GM18505 (cell line): ENCODE measurements at regions not wholly inside any gene's neighbourhood (a gene's known extent, or its start where the extent isn't known, plus 50 kb on each side); places are given as distances from the start of the nearest gene placed in this dataset.
"Not testable (repeated sequence)": the region's sequence is repeated elsewhere in the genome, so short reads cannot be mapped to it uniquely, and the experiment has no call there.

Source experiments
- ATAC-seq: cut with Tn5 transposase; IDR thresholded peaks from one replicate; pipeline ENCODE4 v1.9.1; 2021; ENCODE audit not compliant: unreplicated experiment
- POLR2A ChIP-seq: IDR thresholded peaks from 4 replicates; pipeline ENCODE4 v1.6.1; 2011; ENCODE audit warnings: borderline replicate concordance; ENCODE audit not compliant: insufficient read depth, insufficient read length; ENCODE audit errors: extremely low read depth

DNA sequence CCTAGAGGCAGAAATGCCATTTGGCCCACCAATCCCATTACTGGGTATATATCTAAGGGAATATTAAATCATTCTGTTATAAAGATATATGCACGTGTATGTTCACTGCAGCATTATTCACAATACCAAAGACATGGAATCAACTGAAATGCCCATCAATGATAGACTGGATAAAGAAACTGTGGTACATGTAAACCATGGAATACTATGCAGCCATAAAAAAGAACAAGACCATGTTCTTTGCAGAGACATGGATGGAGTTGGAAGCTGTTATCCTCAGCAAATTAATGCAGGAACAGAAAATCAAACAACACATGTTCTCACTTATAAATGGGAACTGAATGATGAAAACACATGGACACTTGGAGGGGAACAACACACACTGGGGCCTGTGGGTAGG lies 458.4 kb downstream of the CD83 start:
- ATAC-seq = no peak
- TF ChIP-seq POLR2A = no peak

DNA sequence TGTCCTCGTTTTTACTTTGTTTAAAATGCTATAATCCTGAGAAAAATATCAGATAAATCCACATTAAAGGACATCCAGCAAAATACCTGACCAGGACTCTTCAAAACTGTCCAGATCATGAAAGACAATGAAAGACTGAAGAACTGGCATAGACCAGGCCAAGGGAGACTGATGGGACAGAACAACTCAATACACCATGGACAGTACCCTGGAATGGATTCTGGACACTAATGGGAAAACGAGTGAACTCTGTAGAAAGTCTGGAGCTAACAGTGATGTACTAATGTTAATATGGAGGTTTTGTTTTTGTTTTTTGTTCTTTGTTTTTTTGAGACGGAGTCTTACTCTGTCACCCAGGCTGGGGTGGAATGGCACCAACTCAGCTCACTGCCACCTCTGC lies 461.4 kb downstream of the CD83 start:
- ATAC-seq = no peak
- no peak for TF ChIP-seq POLR2A

- ATAC-seq = no peak
- TF ChIP-seq POLR2A = no peak
These were observed 465.2 kb downstream of the CD83 start for GRCh38 chr6:14582749-14583148.

- no peak for TF ChIP-seq POLR2A
- ATAC-seq = no peak
These were observed 466.3 kb downstream of the CD83 start for GRCh38 chr6:14583826-14584225.

- no peak for ATAC-seq
These were observed 466.9 kb downstream of the CD83 start for GRCh38 chr6:14584450-14584849.

GRCh38 chr6:14585689-14586088 lies 468.1 kb downstream of the CD83 start:
- TF ChIP-seq POLR2A = no peak
- ATAC-seq = no peak

More at GRCh38 chr6:14584450-14584849, 466.9 kb downstream of the CD83 start:
- TF ChIP-seq POLR2A = no peak

DNA sequence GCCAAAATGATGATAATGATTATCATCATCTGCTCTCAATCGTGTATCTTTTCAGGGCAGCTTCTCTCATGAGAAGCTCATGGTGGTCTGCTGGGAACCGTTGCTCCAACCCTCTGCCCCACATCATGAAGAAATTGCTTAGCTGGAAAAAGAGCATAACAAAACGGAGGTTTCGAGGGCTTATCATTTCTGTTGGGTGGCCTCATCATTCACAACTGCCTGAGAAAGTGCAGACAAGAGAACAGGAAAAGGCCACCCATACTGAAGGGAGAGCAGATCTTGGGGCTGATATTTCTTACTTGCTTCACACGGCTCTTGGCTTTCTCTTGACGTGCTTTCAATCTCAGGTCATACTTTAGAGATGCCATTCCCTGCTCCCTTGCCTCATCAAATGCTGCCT lies 471.6 kb downstream of the CD83 start:
- no peak for TF ChIP-seq POLR2A
- ATAC-seq = no peak

DNA sequence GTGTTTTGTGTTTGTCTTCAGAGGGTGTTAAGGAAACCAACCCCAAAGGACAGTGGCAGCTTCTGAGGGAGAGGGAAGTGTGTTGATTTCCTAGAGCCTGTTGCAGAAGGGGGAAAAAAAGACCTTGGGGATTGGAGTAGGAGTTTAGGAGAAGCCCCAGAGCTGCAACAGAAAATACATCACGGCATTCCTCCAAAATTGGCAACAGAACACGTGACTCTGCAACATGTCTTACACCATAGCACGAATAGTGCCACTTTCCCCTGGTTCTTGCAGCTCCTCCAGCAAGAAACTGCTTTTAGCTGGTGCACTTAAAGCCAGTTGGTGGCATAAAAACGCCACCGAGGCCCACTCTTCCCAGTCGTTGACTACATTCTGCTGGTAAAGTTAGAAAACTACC lies 473.0 kb downstream of the CD83 start:
- ATAC-seq = no peak
- TF ChIP-seq POLR2A = no peak

DNA sequence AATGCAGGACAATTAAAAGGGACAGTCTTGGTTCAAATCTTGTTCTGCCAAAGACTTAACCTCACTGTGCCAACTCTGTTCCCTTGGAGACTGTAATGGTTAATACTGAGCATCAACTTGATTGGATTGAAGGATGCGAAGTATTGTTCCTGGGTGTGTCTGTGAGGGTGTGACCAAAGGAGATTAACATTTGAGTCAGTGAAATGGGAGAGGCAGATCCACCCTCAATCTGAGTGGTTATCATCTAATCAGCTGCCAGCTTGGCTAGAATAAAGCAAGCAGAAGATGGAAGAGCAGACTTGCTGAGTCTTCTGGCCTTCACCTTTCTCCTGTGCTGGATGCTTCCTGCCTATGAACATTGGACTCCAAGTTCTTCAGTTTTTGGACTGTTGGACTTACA lies 474.4 kb downstream of the CD83 start:
- no peak for TF ChIP-seq POLR2A
- no peak for ATAC-seq

DNA sequence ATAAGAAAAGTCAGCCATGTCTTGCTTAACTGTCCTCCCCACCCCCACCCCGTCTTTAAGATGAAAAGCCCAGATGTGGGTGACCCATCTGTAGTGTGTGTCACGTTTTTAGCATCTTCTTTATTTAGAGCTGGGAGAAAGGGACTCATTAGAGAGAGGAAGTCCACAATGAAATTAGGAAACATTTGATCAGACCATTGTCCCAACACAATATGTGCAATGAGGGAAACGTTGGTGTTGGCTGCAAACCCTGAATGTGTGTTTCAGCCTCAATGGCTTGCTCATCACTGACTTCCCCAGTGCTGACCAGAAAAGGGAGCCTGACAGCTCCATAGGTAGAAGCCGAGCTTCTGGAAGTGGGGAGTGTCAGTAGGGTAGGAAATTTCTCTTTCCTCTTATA lies 475.7 kb downstream of the CD83 start:
- no peak for TF ChIP-seq POLR2A
- no peak for ATAC-seq

GRCh38 chr6:14595751-14596150 lies 478.2 kb downstream of the CD83 start:
- ATAC-seq = no peak
- no peak for TF ChIP-seq POLR2A

DNA sequence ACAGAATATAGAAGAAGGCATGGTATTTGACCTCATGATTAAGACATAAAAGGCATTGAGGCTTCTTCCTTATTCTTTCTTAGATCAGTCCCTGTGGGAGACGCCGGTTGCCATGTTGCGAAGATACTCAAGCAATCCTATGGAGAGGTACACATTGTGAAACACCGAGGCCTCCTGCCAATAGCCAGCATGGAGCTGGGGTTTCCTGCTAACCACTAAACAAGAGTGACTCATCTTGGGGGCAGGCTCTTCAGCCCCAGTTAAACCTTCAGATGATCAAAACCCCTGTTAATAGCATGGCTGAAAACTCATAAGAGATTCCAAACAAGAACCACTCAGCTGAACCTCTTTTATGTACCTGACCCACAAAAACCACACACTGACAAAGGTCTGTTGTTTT lies 478.8 kb downstream of the CD83 start:
- TF ChIP-seq POLR2A = no peak
- ATAC-seq = no peak

- no peak for ATAC-seq
- TF ChIP-seq POLR2A = no peak
These were observed 479.5 kb downstream of the CD83 start for GRCh38 chr6:14597090-14597489.

DNA sequence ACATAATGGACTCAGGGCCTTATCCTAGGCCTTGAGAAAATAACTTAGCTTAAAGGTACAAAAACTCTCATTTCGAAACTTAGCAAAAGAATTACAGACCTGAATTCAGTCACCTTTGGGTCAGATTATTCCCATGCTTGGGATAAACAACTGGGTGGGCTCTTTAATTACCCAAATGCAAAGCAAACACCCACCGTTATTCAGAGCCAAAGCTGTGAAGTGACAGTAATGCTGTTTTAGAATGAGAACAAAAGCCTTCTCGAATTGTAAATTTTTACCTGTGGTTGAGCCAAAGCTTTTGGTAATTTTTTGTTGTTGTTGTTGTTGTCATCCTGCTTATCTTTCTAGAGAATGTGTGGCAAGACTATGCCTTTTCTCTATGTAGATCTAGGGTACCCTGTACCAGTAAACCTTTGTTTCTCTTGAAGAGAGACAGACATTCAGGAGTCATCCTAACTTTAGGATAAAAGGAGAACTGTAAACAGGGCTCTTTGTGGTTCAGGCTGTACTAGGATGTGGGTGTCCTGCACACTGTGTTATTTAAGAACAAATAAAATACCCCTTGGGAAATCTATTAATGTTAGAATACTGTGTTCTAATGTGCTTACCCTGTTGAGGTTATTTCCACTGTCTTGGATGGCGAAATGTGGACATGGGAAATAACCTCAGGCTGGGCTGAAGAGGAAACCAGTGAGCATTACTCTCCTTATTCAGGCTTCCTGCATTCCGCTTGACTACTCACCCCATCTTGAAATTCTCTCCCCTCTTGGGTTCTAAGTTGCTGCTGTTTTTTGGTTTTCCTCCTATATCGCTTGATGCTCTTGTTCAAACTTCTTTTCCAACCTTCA lies 480.7 kb downstream of the CD83 start:
- no peak for TF ChIP-seq POLR2A
- no peak for ATAC-seq

GRCh38 chr6:14600306-14600705 lies 482.7 kb downstream of the CD83 start:
- ATAC-seq = not testable (repeated sequence)
